Progenitor cell of endocrine pancreas (in vitro differentiated cells): ENCODE measurements at regions not wholly inside any gene's neighbourhood (a gene's known extent, or its start where the extent isn't known, plus 50 kb on each side); places are given as distances from the start of the nearest gene placed in this dataset.

Experiments used
- DNase-seq: peaks from one replicate; pipeline ENCODE4 v3.0.0; 2021; ENCODE audit warnings: low spot score; ENCODE audit not compliant: unreplicated experiment
- H3K27ac Mint-ChIP-seq: 2 replicates; pipeline ENCODE4 v1.8.0; 2021; ENCODE audit warnings: mild to moderate bottlenecking, moderate library complexity, mixed read lengths
- H3K27me3 Mint-ChIP-seq: 2 replicates; pipeline ENCODE4 v1.8.0; 2021; ENCODE audit warnings: mixed read lengths
- H3K36me3 Mint-ChIP-seq: 2 replicates; pipeline ENCODE4 v1.8.0; 2022; ENCODE audit warnings: mixed read lengths; ENCODE audit not compliant: insufficient read depth
- H3K4me1 Mint-ChIP-seq: 2 replicates; pipeline ENCODE4 v1.8.0; 2021; ENCODE audit warnings: low read depth, mixed read lengths
- H3K4me3 Mint-ChIP-seq: 2 replicates; pipeline ENCODE4 v1.8.0; 2021; ENCODE audit warnings: low read depth, mild to moderate bottlenecking, moderate library complexity, mixed read lengths
- H3K9me3 Mint-ChIP-seq: 2 replicates; pipeline ENCODE4 v1.8.0; 2021; ENCODE audit warnings: low read depth, mixed read lengths
- CTCF ChIP-seq: fragments of 200-600 bp; sonication (generic); IDR thresholded peaks from one replicate; pipeline ENCODE4 v1.5.0; 2021; ENCODE audit warnings: antibody characterized with exemption, mild to moderate bottlenecking; ENCODE audit not compliant: unreplicated experiment

- DNase-seq, result no peak
- peak overlapping the region; percentile 85 for H3K27ac Mint-ChIP-seq
- H3K27me3 Mint-ChIP-seq, result no peaks in the 10 kb centered on the region
- peaks cover 35% of the 10 kb centered on the region for H3K4me1 Mint-ChIP-seq
- H3K4me3 Mint-ChIP-seq, result no peak overlapping the region
- TF ChIP-seq CTCF, result no peak
- no peaks in the 10 kb centered on the region for H3K9me3 Mint-ChIP-seq
- no peaks in the 10 kb centered on the region for H3K36me3 Mint-ChIP-seq
These were observed 62.1 kb upstream of the STEAP1B start for GRCh38 chr7:22561895-22562593.

GRCh38 chr7:22561321-22561811, 61.4 kb upstream of the STEAP1B start:
- Mint-ChIP-seq H3K4me1 (peaks cover 34% of the 10 kb centered on the region), H3K4me3 (no peak overlapping the region)

GRCh38 chr7:22559829-22560489, 60.0 kb upstream of the STEAP1B start:
- peaks cover 23% of the 10 kb centered on the region for H3K4me1 Mint-ChIP-seq
- H3K27ac Mint-ChIP-seq, result peak overlapping the region; percentile 52
- H3K27me3 Mint-ChIP-seq, result peaks cover 4% of the 10 kb centered on the region
- H3K9me3 Mint-ChIP-seq, result no peaks in the 10 kb centered on the region
- H3K4me3 Mint-ChIP-seq, result no peak overlapping the region
- peak; percentile 47 for DNase-seq
- H3K36me3 Mint-ChIP-seq, result no peaks in the 10 kb centered on the region
- TF ChIP-seq CTCF, result peak; percentile 95

More at GRCh38 chr7:22561321-22561811, 61.4 kb upstream of the STEAP1B start:
- H3K27ac Mint-ChIP-seq, result peak overlapping the region; percentile 85
- peaks cover 4% of the 10 kb centered on the region for H3K27me3 Mint-ChIP-seq
- no peak for DNase-seq
- no peak for TF ChIP-seq CTCF
- H3K36me3 Mint-ChIP-seq, result no peaks in the 10 kb centered on the region
- H3K9me3 Mint-ChIP-seq, result no peaks in the 10 kb centered on the region

GRCh38 chr7:22557167-22557566, 57.2 kb upstream of the STEAP1B start:
- Mint-ChIP-seq H3K4me1 (peaks cover 10% of the 10 kb centered on the region), H3K27ac (no peak overlapping the region), H3K27me3 (peaks cover 17% of the 10 kb centered on the region), H3K4me3 (no peak overlapping the region), H3K9me3 (no peaks in the 10 kb centered on the region), H3K36me3 (no peaks in the 10 kb centered on the region)
- TF ChIP-seq CTCF, result no peak
- DNase-seq, result no peak

- no peak overlapping the region for H3K4me3 Mint-ChIP-seq
- no peaks in the 10 kb centered on the region for H3K9me3 Mint-ChIP-seq
- no peak for TF ChIP-seq CTCF
- peaks cover 23% of the 10 kb centered on the region for H3K27me3 Mint-ChIP-seq
- H3K36me3 Mint-ChIP-seq, result no peaks in the 10 kb centered on the region
- DNase-seq, result no peak
- no peak overlapping the region for H3K27ac Mint-ChIP-seq
- peaks cover 3% of the 10 kb centered on the region for H3K4me1 Mint-ChIP-seq
These were observed 55.5 kb upstream of the STEAP1B start for GRCh38 chr7:22555476-22555875.
